ENCODE measurements at regions not wholly inside any gene's neighbourhood (a gene's known extent, or its start where the extent isn't known, plus 50 kb on each side); places are given as distances from the start of the nearest gene placed in this dataset.

GRCh38 chr13:59566561-59566960 lies 597.2 kb downstream of the DIAPH3 start:
- Histone ChIP-seq H3K27me3 (ENCODE audit: control insufficient read depth, low read length) (no peaks in the 10 kb centered on the region), H3K4me1 (ENCODE audit: control insufficient read depth, low read length) (no peaks in the 10 kb centered on the region), H3K4me3 (ENCODE audit: low read length) (no peak overlapping the region), H3K9me2 (replicated peaks; ENCODE audit: control insufficient read depth, low read length) (no peaks in the 10 kb centered on the region), H3K36me3 (ENCODE audit: control insufficient read depth, low read length) (no peaks in the 10 kb centered on the region), H3K27ac (ENCODE audit: low read depth, low read length) (no peak overlapping the region), H4K20me1 (ENCODE audit: control insufficient read depth, insufficient read depth, low read depth, low read length) (no peaks in the 10 kb centered on the region), H3K79me2 (ENCODE audit: control insufficient read depth, low read length) (no peaks in the 10 kb centered on the region), H3F3A (ENCODE audit: control insufficient read depth, insufficient read depth) (no peaks in the 10 kb centered on the region), H3K9me3 (ENCODE audit: control insufficient read depth, insufficient read depth, low read length) (no peaks in the 10 kb centered on the region), H3K4me2 (ENCODE audit: low read length) (no peak overlapping the region)
- no peak for TF ChIP-seq EZH2phosphoT487 (IDR thresholded peaks at IDR 0.05; ENCODE audit: borderline replicate concordance, low read length)
- TF ChIP-seq, protein P1, sequence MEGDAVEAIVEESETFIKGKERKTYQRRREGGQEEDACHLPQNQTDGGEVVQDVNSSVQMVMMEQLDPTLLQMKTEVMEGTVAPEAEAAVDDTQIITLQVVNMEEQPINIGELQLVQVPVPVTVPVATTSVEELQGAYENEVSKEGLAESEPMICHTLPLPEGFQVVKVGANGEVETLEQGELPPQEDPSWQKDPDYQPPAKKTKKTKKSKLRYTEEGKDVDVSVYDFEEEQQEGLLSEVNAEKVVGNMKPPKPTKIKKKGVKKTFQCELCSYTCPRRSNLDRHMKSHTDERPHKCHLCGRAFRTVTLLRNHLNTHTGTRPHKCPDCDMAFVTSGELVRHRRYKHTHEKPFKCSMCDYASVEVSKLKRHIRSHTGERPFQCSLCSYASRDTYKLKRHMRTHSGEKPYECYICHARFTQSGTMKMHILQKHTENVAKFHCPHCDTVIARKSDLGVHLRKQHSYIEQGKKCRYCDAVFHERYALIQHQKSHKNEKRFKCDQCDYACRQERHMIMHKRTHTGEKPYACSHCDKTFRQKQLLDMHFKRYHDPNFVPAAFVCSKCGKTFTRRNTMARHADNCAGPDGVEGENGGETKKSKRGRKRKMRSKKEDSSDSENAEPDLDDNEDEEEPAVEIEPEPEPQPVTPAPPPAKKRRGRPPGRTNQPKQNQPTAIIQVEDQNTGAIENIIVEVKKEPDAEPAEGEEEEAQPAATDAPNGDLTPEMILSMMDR (IDR thresholded peaks at IDR 0.05; ENCODE audit: low read depth, low read length, poor library complexity, severe bottlenecking), result no peak

- H4K20me1 ChIP-seq (ENCODE audit: control insufficient read depth, insufficient read depth, low read depth, low read length), result no peaks in the 10 kb centered on the region
- H3K36me3 ChIP-seq (ENCODE audit: control insufficient read depth, low read length), result no peaks in the 10 kb centered on the region
- H3K9me3 ChIP-seq (ENCODE audit: control insufficient read depth, insufficient read depth, low read length), result no peaks in the 10 kb centered on the region
- H3K4me3 ChIP-seq (ENCODE audit: low read length), result no peak overlapping the region
- no peaks in the 10 kb centered on the region for H3F3A ChIP-seq (ENCODE audit: control insufficient read depth, insufficient read depth)
- no peaks in the 10 kb centered on the region for H3K27me3 ChIP-seq (ENCODE audit: control insufficient read depth, low read length)
- H3K79me2 ChIP-seq (ENCODE audit: control insufficient read depth, low read length), result no peaks in the 10 kb centered on the region
- no peaks in the 10 kb centered on the region for H3K4me1 ChIP-seq (ENCODE audit: control insufficient read depth, low read length)
- TF ChIP-seq, protein P1 (IDR thresholded peaks at IDR 0.05; ENCODE audit: low read depth, low read length, poor library complexity, severe bottlenecking), result no peak
- H3K27ac ChIP-seq (ENCODE audit: low read depth, low read length), result no peak overlapping the region
- H3K9me2 ChIP-seq (replicated peaks; ENCODE audit: control insufficient read depth, low read length), result no peaks in the 10 kb centered on the region
- no peak overlapping the region for H3K4me2 ChIP-seq (ENCODE audit: low read length)
Observed at GRCh38 chr13:59568306-59568705, 595.4 kb downstream of the DIAPH3 start.

DNA sequence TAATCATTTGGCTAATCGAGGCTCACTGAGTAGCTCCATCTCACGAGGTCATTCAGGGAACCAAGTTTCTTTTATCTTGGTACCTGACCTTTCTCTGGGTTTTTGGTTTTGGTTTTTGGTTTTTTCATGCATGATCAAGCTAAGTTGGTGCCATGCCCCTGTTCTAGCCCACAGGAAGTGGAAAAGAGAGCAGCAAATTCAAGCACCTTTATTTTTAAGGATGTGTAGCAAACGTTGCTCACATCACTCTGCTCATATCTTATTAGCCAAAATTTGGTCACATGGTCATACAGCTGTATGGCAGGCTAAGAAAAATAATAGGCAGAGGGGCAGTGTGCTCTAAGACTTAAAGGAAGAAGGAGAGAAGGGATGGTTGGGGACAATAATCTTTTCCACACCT lies 593.5 kb downstream of the DIAPH3 start:
- Histone ChIP-seq H3K4me1 (ENCODE audit: control insufficient read depth, low read length) (no peaks in the 10 kb centered on the region), H3K27ac (ENCODE audit: low read depth, low read length) (no peak overlapping the region), H3K4me3 (ENCODE audit: low read length) (no peak overlapping the region), H3K9me3 (ENCODE audit: control insufficient read depth, insufficient read depth, low read length) (no peaks in the 10 kb centered on the region), H4K20me1 (ENCODE audit: control insufficient read depth, insufficient read depth, low read depth, low read length) (no peaks in the 10 kb centered on the region), H3K4me2 (ENCODE audit: low read length) (no peak overlapping the region), H3K36me3 (ENCODE audit: control insufficient read depth, low read length) (no peaks in the 10 kb centered on the region), H3K9me2 (replicated peaks; ENCODE audit: control insufficient read depth, low read length) (no peaks in the 10 kb centered on the region), H3K79me2 (ENCODE audit: control insufficient read depth, low read length) (no peaks in the 10 kb centered on the region), H3K27me3 (ENCODE audit: control insufficient read depth, low read length) (no peaks in the 10 kb centered on the region), H3F3A (ENCODE audit: control insufficient read depth, insufficient read depth) (no peaks in the 10 kb centered on the region)
- TF ChIP-seq EZH2phosphoT487 (IDR thresholded peaks at IDR 0.05; ENCODE audit: borderline replicate concordance, low read length), result no peak
- TF ChIP-seq, protein P1 (IDR thresholded peaks at IDR 0.05; ENCODE audit: low read depth, low read length, poor library complexity, severe bottlenecking), result no peak

GRCh38 chr13:59584101-59584500 lies 579.6 kb downstream of the DIAPH3 start:
- no peaks in the 10 kb centered on the region for H3K9me2 ChIP-seq (replicated peaks; ENCODE audit: control insufficient read depth, low read length)
- H3K27me3 ChIP-seq (ENCODE audit: control insufficient read depth, low read length), result no peaks in the 10 kb centered on the region

More at GRCh38 chr13:59584101-59584500, 579.6 kb downstream of the DIAPH3 start:
- Histone ChIP-seq H3K27ac (ENCODE audit: low read depth, low read length) (no peak overlapping the region), H3K9me3 (ENCODE audit: control insufficient read depth, insufficient read depth, low read length) (no peaks in the 10 kb centered on the region), H3K4me3 (ENCODE audit: low read length) (no peak overlapping the region), H4K20me1 (ENCODE audit: control insufficient read depth, insufficient read depth, low read depth, low read length) (no peaks in the 10 kb centered on the region), H3F3A (ENCODE audit: control insufficient read depth, insufficient read depth) (no peaks in the 10 kb centered on the region), H3K36me3 (ENCODE audit: control insufficient read depth, low read length) (no peaks in the 10 kb centered on the region), H3K4me2 (ENCODE audit: low read length) (no peak overlapping the region), H3K79me2 (ENCODE audit: control insufficient read depth, low read length) (no peaks in the 10 kb centered on the region), H3K4me1 (ENCODE audit: control insufficient read depth, low read length) (no peaks in the 10 kb centered on the region)
- no peak for TF ChIP-seq EZH2phosphoT487 (IDR thresholded peaks at IDR 0.05; ENCODE audit: borderline replicate concordance, low read length)

All from DOHH2 (cell line).